ENCODE measurements at regions not wholly inside any gene's neighbourhood (a gene's known extent, or its start where the extent isn't known, plus 50 kb on each side); places are given as distances from the start of the nearest gene placed in this dataset.

DNA sequence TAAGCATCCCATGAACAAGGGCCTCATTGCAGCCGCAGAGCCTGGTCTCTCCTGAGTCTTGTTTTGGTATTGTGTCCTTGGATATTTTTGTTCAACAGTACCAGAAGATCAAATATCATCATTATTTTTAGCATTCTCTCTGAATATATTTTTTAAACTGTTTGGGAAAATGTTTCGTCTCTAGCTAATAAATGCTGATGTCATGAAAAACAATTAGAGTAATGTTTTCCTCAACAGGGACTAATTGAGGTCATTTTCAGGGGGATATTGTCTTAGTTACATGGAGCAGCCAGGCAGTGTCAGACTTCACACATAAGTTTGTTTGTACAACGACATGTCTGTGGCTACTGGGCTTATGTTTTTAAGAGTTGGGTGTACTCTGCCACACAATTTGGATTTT lies 805.3 kb upstream of the SOX9 start:
- no peak for DNase-seq (ENCODE audit: low spot score)
- TF ChIP-seq, protein P1, sequence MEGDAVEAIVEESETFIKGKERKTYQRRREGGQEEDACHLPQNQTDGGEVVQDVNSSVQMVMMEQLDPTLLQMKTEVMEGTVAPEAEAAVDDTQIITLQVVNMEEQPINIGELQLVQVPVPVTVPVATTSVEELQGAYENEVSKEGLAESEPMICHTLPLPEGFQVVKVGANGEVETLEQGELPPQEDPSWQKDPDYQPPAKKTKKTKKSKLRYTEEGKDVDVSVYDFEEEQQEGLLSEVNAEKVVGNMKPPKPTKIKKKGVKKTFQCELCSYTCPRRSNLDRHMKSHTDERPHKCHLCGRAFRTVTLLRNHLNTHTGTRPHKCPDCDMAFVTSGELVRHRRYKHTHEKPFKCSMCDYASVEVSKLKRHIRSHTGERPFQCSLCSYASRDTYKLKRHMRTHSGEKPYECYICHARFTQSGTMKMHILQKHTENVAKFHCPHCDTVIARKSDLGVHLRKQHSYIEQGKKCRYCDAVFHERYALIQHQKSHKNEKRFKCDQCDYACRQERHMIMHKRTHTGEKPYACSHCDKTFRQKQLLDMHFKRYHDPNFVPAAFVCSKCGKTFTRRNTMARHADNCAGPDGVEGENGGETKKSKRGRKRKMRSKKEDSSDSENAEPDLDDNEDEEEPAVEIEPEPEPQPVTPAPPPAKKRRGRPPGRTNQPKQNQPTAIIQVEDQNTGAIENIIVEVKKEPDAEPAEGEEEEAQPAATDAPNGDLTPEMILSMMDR (IDR thresholded peaks at IDR 0.05): no peak
- TF ChIP-seq POLR2AphosphoS5 (IDR thresholded peaks at IDR 0.05) (no peak), POLR2A (IDR thresholded peaks at IDR 0.05) (no peak)
- no peaks in the 10 kb centered on the region for H3K27me3 ChIP-seq (replicated peaks; ENCODE audit: insufficient read depth)
- H3K4me1 ChIP-seq (replicated peaks): no peaks in the 10 kb centered on the region
- no peak overlapping the region for H3K4me3 ChIP-seq
- H3K36me3 ChIP-seq: no peaks in the 10 kb centered on the region
- H3K27ac ChIP-seq: no peak overlapping the region
- H3K9me3 ChIP-seq: no peaks in the 10 kb centered on the region
- intact Hi-C loops (cut with DNase I): no loop called here
- 78% methylated on average over 3 of the region's 3 CpGs for WGBS

DNA sequence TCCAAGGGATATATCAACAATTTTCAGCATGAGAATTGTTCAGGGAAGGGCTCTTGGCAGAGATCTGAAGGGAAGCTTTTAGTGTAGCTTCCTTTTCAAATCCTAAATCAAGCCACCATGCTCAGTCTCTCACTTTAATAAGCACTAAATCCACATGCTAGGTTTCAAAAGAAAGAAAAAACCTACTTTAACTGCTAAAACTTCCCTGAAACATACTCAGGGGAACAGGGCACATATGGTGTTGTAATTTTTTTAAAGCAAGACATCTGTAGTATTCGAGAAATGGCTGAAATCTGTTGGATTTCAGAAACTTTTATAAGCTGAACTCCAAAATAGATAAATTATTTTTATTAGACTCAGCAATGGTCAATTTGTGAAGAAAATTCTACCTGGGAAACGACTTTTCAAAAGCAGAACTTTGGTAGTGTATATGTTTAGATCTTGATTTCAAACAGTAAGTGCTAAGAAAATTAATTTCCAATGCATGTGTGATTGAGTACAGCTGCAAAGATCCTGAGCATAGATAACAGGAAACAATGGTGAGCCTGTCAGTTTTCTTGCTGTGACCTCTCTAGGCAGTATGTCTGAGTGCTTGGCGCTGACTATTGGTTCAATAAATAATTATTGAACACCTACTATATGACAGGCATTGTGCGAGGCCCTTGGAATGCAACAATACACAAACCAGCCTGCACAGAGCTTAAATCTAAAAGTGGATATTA lies 804.5 kb upstream of the SOX9 start:
- Histone ChIP-seq H3K27me3 (replicated peaks; ENCODE audit: insufficient read depth) (no peaks in the 10 kb centered on the region), H3K4me1 (replicated peaks) (no peaks in the 10 kb centered on the region), H3K9me3 (no peaks in the 10 kb centered on the region), H3K36me3 (no peaks in the 10 kb centered on the region), H3K27ac (no peak overlapping the region), H3K4me3 (no peak overlapping the region)
- intact Hi-C loops (cut with DNase I): no loop called here
- DNase-seq (ENCODE audit: low spot score): no peak
- 57% methylated on average over 4 of the region's 4 CpGs for WGBS
- TF ChIP-seq, protein P1 (IDR thresholded peaks at IDR 0.05): no peak
- no peak for TF ChIP-seq POLR2A (IDR thresholded peaks at IDR 0.05)
- no peak for TF ChIP-seq POLR2AphosphoS5 (IDR thresholded peaks at IDR 0.05)

- DNase-seq (ENCODE audit: low spot score): no peak
- TF ChIP-seq POLR2AphosphoS5 (IDR thresholded peaks at IDR 0.05): no peak
- no peak for TF ChIP-seq POLR2A (IDR thresholded peaks at IDR 0.05)
- TF ChIP-seq, protein P1 (IDR thresholded peaks at IDR 0.05): no peak
- Histone ChIP-seq H3K4me1 (replicated peaks) (no peaks in the 10 kb centered on the region), H3K27me3 (replicated peaks; ENCODE audit: insufficient read depth) (no peaks in the 10 kb centered on the region), H3K9me3 (no peaks in the 10 kb centered on the region), H3K36me3 (no peaks in the 10 kb centered on the region), H3K4me3 (no peak overlapping the region), H3K27ac (no peak overlapping the region)
- 70% methylated on average over 6 of the region's 6 CpGs for WGBS
- intact Hi-C loops (cut with DNase I): no loop called here
These were observed 800.6 kb upstream of the SOX9 start for GRCh38 chr17:71320009-71320796.

DNA sequence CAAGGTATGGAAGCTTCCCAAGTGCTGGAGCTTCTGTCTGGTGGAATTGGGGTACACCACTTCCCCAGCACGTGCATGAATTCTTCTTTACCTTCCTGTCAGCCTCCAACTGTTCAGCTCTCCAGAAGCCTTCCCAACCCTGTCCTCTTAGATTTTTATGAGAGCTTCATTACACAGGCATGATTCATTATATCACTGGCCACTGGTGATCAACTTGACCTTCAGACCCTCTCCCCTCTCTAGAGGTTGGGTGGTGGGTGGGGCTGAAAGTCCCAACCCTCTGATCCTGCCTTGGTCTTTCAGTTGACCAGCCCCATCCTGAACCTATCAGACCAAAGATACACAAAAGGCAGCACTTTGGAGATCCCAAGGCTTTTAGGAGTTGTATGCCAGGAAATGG lies 795.7 kb upstream of the SOX9 start:
- TF ChIP-seq POLR2A (IDR thresholded peaks at IDR 0.05): no peak
- TF ChIP-seq, protein P1 (IDR thresholded peaks at IDR 0.05): no peak
- no peak for TF ChIP-seq POLR2AphosphoS5 (IDR thresholded peaks at IDR 0.05)
- no peaks in the 10 kb centered on the region for H3K4me1 ChIP-seq (replicated peaks)
- H3K27ac ChIP-seq: no peak overlapping the region
- 75% methylated on average over 1 of the region's 1 CpG for WGBS
- no peaks in the 10 kb centered on the region for H3K9me3 ChIP-seq
- H3K36me3 ChIP-seq: no peaks in the 10 kb centered on the region
- no peak for DNase-seq (ENCODE audit: low spot score)
- no peak overlapping the region for H3K4me3 ChIP-seq
- H3K27me3 ChIP-seq (replicated peaks; ENCODE audit: insufficient read depth): peaks cover 3% of the 10 kb centered on the region
- intact Hi-C loops (cut with DNase I): no loop called here
